ENCODE measurements at regions not wholly inside any gene's neighbourhood (a gene's known extent, or its start where the extent isn't known, plus 50 kb on each side); places are given as distances from the start of the nearest gene placed in this dataset.
"Not testable (repeated sequence)": the region's sequence is repeated elsewhere in the genome, so short reads cannot be mapped to it uniquely, and the experiment has no call there.

- DNase-seq, result no peak
Observed at GRCh38 chr2:146741260-146741659, 1103.6 kb upstream of the ACVR2A start.

- no peak for DNase-seq
Observed at GRCh38 chr2:146734821-146735190, 1110.0 kb upstream of the ACVR2A start.

GRCh38 chr2:146734042-146734820, 1110.6 kb upstream of the ACVR2A start:
- peak; percentile 2 for DNase-seq

- no peak for DNase-seq
Observed at GRCh38 chr2:146730882-146731281, 1113.9 kb upstream of the ACVR2A start.

- DNase-seq, result no peak
Observed at GRCh38 chr2:146721486-146721885, 1123.3 kb upstream of the ACVR2A start.

- DNase-seq, result no peak
Observed at GRCh38 chr2:146720170-146720569, 1124.7 kb upstream of the ACVR2A start.

GRCh38 chr2:146716591-146716990, 1128.2 kb upstream of the ACVR2A start:
- DNase-seq, result no peak

GRCh38 chr2:146709004-146709403, 1135.8 kb upstream of the ACVR2A start:
- DNase-seq, result no peak

- no peak for DNase-seq
Observed at GRCh38 chr2:146701183-146701582, 1143.6 kb upstream of the ACVR2A start.

- no peak for DNase-seq
Observed at GRCh38 chr2:146697307-146697706, 1147.5 kb upstream of the ACVR2A start.

- not testable (repeated sequence) for DNase-seq
Observed at GRCh38 chr2:146696787-146697186, 1148.0 kb upstream of the ACVR2A start.

GRCh38 chr2:146681991-146682390, 1162.8 kb upstream of the ACVR2A start:
- no peak for DNase-seq

- no peak for DNase-seq
Observed at GRCh38 chr2:146678516-146678915, 1166.3 kb upstream of the ACVR2A start.

GRCh38 chr2:146677280-146677679, 1167.5 kb upstream of the ACVR2A start:
- no peak for DNase-seq

- no peak for DNase-seq
Observed at GRCh38 chr2:146669735-146670134, 1175.1 kb upstream of the ACVR2A start.

- no peak for DNase-seq
Observed at GRCh38 chr2:146666340-146666739, 1178.5 kb upstream of the ACVR2A start.

- DNase-seq, result no peak
Observed at GRCh38 chr2:146665800-146666199, 1179.0 kb upstream of the ACVR2A start.

GRCh38 chr2:146661473-146662096, 1183.2 kb upstream of the ACVR2A start:
- no peak for DNase-seq

- no peak for DNase-seq
Observed at GRCh38 chr2:146659976-146660375, 1184.9 kb upstream of the ACVR2A start.

GRCh38 chr2:146652311-146652710, 1192.5 kb upstream of the ACVR2A start:
- DNase-seq, result no peak

- DNase-seq, result no peak
Observed at GRCh38 chr2:146651361-146651760, 1193.5 kb upstream of the ACVR2A start.

GRCh38 chr2:146642066-146642465, 1202.8 kb upstream of the ACVR2A start:
- DNase-seq, result no peak

GRCh38 chr2:146634230-146635097, 1210.4 kb upstream of the ACVR2A start:
- no peak for DNase-seq

GRCh38 chr2:146633159-146633558, 1211.7 kb upstream of the ACVR2A start:
- no peak for DNase-seq

All from CD4-positive, alpha-beta T cell treated with Interleukin-10 for 1 hour (primary cell).